Cardiac fibroblast (primary cell): ENCODE measurements at regions not wholly inside any gene's neighbourhood (a gene's known extent, or its start where the extent isn't known, plus 50 kb on each side); places are given as distances from the start of the nearest gene placed in this dataset.

Experiments used
- DNase-seq, 2 donors: peaks; one replicate each; pipeline versions ENCODE4 v3.0.0 to v3.0.0-alpha.2; 2010; ENCODE audit warnings: low read depth in 2 of 2
- H3K4me3 ChIP-seq, 2 donors: replicated peaks in 1 of 2; 1 replicate in 1 of 2; 2 replicates in 1 of 2; pipeline ENCODE4 v1.5.1; 2011; ENCODE audit warnings: low read depth in 2 of 2, low read length in 2 of 2, mild to moderate bottlenecking in 2 of 2, moderate library complexity in 1 of 2
- TF ChIP-seq, protein P1 (sequence below): IDR thresholded peaks from one replicate; pipeline ENCODE4 v1.5.1; 2011; ENCODE audit warnings: low read depth, mild to moderate bottlenecking, low read length, inconsistent platforms

DNA sequence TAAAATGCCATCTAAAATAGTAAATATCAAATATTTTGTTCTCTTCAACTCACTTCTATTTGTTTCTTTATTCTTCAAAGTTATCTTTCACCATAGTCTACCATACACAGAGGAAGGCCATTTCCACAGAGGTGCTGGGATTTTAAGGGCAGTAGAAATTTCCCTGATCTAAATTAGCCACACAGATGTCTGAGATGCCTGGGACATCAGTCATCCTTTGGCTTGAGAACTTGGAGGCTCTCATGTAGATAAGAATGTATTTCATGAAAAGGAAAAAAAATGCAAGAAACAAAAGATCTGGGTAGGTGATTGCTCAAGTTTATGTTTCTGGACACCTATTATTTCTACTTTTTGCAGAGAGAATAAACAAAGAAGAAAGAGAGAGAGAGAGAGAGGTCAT is 1008.2 kb downstream of the NLGN4X start:
- no peak overlapping the region for H3K4me3 ChIP-seq
- TF ChIP-seq, protein P1, sequence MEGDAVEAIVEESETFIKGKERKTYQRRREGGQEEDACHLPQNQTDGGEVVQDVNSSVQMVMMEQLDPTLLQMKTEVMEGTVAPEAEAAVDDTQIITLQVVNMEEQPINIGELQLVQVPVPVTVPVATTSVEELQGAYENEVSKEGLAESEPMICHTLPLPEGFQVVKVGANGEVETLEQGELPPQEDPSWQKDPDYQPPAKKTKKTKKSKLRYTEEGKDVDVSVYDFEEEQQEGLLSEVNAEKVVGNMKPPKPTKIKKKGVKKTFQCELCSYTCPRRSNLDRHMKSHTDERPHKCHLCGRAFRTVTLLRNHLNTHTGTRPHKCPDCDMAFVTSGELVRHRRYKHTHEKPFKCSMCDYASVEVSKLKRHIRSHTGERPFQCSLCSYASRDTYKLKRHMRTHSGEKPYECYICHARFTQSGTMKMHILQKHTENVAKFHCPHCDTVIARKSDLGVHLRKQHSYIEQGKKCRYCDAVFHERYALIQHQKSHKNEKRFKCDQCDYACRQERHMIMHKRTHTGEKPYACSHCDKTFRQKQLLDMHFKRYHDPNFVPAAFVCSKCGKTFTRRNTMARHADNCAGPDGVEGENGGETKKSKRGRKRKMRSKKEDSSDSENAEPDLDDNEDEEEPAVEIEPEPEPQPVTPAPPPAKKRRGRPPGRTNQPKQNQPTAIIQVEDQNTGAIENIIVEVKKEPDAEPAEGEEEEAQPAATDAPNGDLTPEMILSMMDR: no peak
- no peak for DNase-seq

DNA sequence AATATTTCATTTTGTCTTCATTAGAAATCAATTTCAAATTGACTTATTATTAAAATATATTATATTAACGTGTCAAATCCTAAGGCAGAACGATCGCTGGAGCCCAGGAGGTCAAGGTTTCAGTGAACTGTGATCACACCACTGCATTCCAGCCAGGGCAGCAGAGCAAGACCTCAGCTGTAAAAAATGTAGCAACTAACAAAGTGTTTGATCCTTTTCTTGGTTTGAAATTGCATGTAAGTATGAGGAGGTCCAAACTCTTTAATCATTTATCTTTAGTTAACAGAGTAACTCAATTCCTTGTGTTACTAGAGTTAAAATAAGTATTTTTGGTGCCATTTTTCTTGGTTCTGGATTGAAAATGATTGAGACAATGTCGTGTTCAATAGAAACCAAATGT is 1033.9 kb downstream of the NLGN4X start:
- TF ChIP-seq, protein P1: no peak
- no peak for DNase-seq
- H3K4me3 ChIP-seq: no peak overlapping the region

DNA sequence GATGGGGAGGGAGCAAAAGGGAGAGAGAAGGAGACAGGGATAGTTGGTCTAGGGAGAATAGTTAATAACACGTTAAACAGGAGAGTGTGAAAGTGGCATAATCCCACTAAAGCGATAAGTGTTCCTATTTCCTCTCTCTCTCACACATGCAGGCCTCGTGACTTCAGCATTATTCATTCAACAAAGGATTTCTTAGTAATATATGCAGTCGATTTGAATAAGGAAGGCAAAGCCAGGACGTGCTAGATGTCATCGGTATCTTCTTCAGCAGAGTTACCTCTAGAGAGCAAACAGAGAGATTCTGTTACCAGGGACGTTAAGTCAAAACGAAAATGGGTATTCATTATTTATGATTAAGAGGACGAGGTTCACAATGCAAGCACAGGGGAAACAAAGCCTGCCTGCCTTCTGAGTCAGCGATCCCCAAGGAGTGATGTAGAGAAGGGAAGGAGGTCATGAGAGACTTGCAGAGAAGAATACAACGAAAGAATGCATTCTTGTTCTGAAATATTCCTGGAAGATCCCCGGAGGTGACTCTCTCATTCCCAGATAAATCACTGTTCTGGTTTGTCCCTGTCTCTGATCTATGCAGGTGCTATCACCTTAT is 1048.4 kb downstream of the NLGN4X start:
- DNase-seq: no peak
- no peak overlapping the region for H3K4me3 ChIP-seq
- TF ChIP-seq, protein P1: no peak

DNA sequence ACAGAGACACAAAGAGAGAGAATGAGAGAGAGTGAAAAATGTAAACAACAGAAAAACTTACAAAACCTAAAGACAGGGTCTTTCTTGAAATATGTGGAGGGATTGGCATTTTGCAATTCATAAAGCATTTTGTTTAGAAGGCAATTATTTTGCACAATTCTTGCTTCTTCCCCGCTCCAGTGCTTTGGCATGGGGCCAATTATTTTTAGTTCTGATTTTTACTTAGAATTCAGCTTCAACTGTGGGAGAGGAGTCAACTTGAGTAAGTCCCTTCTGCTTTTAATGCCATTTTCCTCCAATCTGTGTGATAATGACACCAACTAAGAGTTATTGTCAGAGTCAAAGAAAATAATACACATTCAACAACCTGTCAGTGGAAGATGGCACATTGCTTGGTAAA is 1051.9 kb downstream of the NLGN4X start:
- TF ChIP-seq, protein P1: no peak
- no peak for DNase-seq
- H3K4me3 ChIP-seq: no peak overlapping the region

DNA sequence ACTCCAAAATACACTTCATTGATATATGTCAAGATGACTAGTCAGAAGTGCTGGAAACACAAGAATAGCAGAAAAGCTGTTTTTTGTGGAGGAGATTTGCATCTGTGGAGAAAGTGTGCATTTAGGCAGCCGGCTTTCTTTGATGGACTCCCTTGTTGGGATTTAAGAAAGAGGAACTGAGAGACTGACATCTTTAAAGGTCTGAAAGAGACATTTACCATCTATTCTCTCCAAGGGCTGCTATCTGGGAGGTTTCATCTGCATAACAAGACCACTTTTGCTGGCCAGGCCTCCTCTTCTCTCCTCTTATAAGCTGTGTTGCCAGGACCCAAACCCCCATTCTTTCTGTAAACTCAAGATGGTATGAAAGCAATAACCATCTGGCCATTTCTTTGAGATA is 1065.0 kb downstream of the NLGN4X start:
- TF ChIP-seq, protein P1: no peak
- H3K4me3 ChIP-seq: no peak overlapping the region
- DNase-seq: no peak

DNA sequence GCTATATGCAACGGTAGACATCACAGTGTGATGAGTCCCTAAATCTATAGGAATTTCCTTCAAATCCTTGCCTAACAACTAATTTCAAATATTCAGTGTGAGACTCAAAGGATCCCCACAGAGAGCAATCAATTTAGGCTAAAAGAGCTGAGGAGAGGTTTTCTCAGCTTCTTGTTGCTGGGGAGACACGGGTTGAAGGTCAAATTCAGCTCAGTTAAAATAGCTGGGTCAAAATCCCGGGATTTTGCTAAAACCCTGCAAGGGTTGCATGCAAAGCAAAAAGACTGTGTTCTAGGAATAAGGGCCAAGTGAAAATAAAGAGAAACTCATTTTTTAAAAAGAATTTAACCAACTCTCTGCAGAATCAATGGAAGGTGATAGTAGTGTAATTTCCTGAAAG is 1073.4 kb downstream of the NLGN4X start:
- no peak for DNase-seq
- no peak overlapping the region for H3K4me3 ChIP-seq
- TF ChIP-seq, protein P1: no peak

DNA sequence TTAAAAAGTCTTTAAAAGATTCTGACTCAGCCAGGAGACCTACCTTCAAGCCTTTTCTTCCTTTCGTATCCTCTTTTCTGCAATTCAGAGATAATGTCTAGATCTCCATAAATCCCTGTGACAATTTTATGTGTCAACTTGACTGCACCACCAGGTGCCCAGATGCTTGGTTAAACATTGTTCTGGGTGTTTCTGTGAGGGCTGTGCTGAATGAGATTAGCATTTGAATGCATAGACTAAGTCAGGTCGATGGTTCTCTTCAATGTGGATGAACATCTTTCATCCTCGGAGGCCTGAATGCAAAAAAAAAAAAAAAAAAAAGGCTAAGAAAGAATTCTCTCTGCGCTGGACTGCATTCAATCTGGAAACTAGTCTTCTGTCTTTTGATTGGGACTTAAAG is 1082.7 kb downstream of the NLGN4X start:
- no peak for DNase-seq
- H3K4me3 ChIP-seq: no peak overlapping the region
- TF ChIP-seq, protein P1: no peak
